Peyer's patch (tissue), 4 donors: ENCODE measurements at regions not wholly inside any gene's neighbourhood (a gene's known extent, or its start where the extent isn't known, plus 50 kb on each side); places are given as distances from the start of the nearest gene placed in this dataset.

ENCODE experiments used
- DNase-seq, 3 donors: peaks; one replicate each; pipeline ENCODE4 v3.0.0-alpha.2; 2017 to 2019
- H3K27ac ChIP-seq, 4 donors: fragments of 200-600 bp; sonication (generic); one replicate each; pipeline ENCODE4 v1.5.1; 2016 to 2019
- H3K27me3 ChIP-seq, 2 donors: fragments of 200-600 bp; sonication (generic); one replicate each; pipeline ENCODE4 v1.5.1; 2019
- H3K36me3 ChIP-seq, 3 donors: fragments of 200-600 bp; sonication (generic); one replicate each; pipeline ENCODE4 v1.5.1; 2016 to 2019
- H3K4me1 ChIP-seq, 4 donors: fragments of 200-600 bp; sonication (generic); one replicate each; pipeline ENCODE4 v1.5.1; 2016 to 2019
- H3K4me3 ChIP-seq, 4 donors: fragments of 200-600 bp; sonication (generic); 1 replicate in 3 of 4; 2 replicates in 1 of 4; pipeline ENCODE4 v1.5.1; 2016 to 2019; ENCODE audit warnings: mild to moderate bottlenecking in 1 of 4
- H3K9me3 ChIP-seq, 4 donors: fragments of 200-600 bp; sonication (generic); one replicate each; pipeline ENCODE4 v1.5.1; 2016 to 2019; ENCODE audit warnings: mild to moderate bottlenecking in 1 of 4
- CTCF ChIP-seq, 6 experiments: fragments of 450-650 bp in 4 of 6; fragments of 200-600 bp in 2 of 6; sonication (generic) in 1 of 6; IDR thresholded peaks; one replicate each; pipeline ENCODE4 v1.5.1; 2017 to 2019; ENCODE audit warnings: antibody characterized with exemption in 6 of 6, mild to moderate bottlenecking in 3 of 6, moderate library complexity in 1 of 6
- POLR2A ChIP-seq, 2 donors: fragments of 450-650 bp; IDR thresholded peaks; one replicate each; pipeline ENCODE4 v1.5.1; 2017; ENCODE audit warnings: antibody characterized with exemption in 2 of 2, mild to moderate bottlenecking in 2 of 2, moderate library complexity in 2 of 2

DNA sequence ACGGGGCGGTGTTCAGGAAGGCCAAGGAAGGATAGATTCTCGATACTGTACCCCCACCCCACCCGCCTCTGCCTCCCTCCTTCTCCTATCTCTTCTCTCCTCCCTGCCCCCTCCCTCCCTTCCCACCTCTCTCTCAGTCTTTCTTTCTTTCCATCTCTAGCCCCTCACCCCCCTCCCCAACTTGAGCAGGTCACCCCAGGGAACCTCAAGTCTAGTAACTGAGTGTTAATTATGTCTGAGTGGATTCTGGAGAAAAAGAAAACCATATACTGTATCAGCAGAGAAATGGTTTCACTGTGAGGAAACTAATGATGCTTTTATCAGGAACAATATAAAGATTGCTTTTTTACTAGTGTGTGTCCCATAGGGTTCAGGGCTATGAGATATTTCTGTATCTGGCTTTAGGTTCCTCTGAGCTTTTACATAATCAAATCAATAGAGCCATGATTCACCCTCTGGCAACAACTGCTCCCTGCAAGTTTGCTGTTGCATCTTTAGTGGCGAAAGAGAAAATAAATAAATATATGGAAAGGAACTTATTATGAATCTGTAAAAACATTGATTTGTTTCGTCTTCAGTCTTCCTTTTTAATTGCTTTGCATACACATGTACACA lies 639.7 kb downstream of the CCDC171 start:
- TF ChIP-seq CTCF (IDR thresholded peaks at IDR 0.05) (no peak), POLR2A (IDR thresholded peaks at IDR 0.05) (no peak)
- Histone ChIP-seq H3K9me3 (no peaks in the 10 kb centered on the region), H3K27me3 (no peaks in the 10 kb centered on the region), H3K4me3 (no peak overlapping the region), H3K27ac (no peak overlapping the region), H3K36me3 (no peaks in the 10 kb centered on the region), H3K4me1 (peaks cover 0 to 10% (median 0%) of the 10 kb centered on the region in 4 donors)
- DNase-seq, result no peak

GRCh38 chr9:16193066-16193465 lies 640.2 kb downstream of the CCDC171 start:
- Histone ChIP-seq H3K36me3 (no peaks in the 10 kb centered on the region), H3K27ac (no peak overlapping the region), H3K27me3 (no peaks in the 10 kb centered on the region), H3K9me3 (no peaks in the 10 kb centered on the region), H3K4me3 (no peak overlapping the region), H3K4me1 (peaks cover 0 to 10% (median 0%) of the 10 kb centered on the region in 4 donors)
- DNase-seq, result no peak
- TF ChIP-seq CTCF (IDR thresholded peaks at IDR 0.05), result no peak
- no peak for TF ChIP-seq POLR2A (IDR thresholded peaks at IDR 0.05)

DNA sequence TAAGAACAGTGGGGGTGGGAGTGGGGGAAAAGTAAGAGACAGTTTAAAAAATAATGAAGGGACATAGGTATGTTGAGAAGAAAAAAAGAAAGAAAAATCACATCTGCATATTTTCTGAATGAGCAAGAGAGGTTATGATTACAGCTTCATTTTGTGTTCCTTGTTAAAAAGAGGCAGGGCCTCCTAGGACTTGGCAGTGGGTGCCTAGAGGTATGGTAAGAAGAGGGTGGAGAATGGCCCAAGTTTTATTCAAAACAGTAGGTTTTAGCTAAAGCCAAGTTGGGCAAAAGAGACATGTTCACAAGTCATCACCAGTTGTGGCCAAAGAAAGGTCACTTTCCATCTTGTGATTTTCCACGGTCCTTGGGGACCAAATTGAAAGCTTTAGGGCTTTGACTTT lies 643.4 kb downstream of the CCDC171 start:
- Histone ChIP-seq H3K4me3 (no peak overlapping the region), H3K36me3 (no peaks in the 10 kb centered on the region), H3K27ac (no peak overlapping the region), H3K4me1 (peaks cover 0 to 10% (median 0%) of the 10 kb centered on the region in 4 donors), H3K9me3 (no peaks in the 10 kb centered on the region), H3K27me3 (no peaks in the 10 kb centered on the region)
- TF ChIP-seq POLR2A (IDR thresholded peaks at IDR 0.05) (no peak), CTCF (IDR thresholded peaks at IDR 0.05) (no peak)
- no peak for DNase-seq

DNA sequence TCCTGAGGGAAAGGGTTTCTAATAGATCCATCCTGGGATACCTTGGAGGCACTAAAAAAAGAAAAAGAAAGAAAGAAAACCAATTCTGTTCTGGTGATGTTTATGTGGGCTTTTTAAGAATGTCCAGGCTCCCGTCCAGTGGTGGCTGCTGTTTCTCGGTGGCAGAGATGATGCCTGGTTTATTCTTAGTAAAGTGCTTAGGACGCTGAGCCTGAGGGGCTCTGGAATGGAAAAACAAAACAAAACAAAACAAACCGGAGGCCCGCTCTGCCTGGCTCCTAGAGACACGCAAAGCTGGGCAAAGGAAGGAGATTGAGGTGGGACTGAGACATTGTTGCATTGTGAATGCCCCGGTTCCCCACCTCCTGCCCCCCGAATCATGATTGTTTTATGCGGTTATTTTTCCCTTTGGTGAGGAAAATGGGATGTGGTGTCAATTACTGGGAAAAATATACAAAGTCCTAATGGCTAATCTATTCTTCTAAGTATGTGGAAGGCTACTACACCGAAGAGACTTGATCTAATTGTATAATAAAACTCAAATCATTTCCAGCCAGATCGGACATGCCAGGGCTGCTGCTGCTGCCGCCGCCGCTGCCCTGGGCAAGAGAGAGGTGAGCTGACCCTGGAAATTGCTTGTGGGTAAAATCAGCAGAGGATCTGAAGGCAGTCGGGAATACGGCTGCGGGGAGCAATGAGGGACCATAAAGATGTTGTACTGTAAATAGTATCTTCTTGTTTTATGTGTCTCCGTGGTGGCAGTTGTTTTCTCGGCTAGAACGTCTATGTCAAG lies 644.9 kb downstream of the CCDC171 start:
- DNase-seq, result no peak
- TF ChIP-seq CTCF (IDR thresholded peaks at IDR 0.05) (no peak), POLR2A (IDR thresholded peaks at IDR 0.05) (no peak)
- H3K36me3 ChIP-seq, result no peaks in the 10 kb centered on the region
- peak overlapping the region in 1 of 4 donors; percentile 37 for H3K27ac ChIP-seq
- no peaks in the 10 kb centered on the region for H3K9me3 ChIP-seq
- no peaks in the 10 kb centered on the region for H3K4me1 ChIP-seq
- H3K27me3 ChIP-seq, result no peaks in the 10 kb centered on the region
- H3K4me3 ChIP-seq, result no peak overlapping the region

DNA sequence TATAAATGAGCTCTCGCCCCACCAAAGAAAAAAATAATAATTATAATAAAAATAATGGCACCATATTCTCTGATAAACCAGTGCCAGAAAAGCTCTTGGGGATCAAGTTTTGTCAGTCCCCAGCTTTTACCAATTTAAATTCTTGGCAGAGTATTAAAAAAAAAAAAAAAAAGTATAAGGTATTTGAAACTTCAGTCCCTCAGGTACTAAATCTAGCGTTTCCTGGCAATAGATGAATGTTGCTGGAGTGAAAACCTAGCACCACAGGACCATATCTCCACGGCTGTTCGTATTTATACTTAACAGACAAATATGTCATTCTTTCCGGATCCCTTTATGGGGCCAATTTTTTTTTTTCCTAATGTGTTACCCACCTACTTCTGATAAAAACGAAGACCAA lies 646.2 kb downstream of the CCDC171 start:
- no peak overlapping the region for H3K27ac ChIP-seq
- H3K4me3 ChIP-seq, result no peak overlapping the region
- DNase-seq, result no peak
- no peaks in the 10 kb centered on the region for H3K9me3 ChIP-seq
- no peaks in the 10 kb centered on the region for H3K27me3 ChIP-seq
- TF ChIP-seq POLR2A (IDR thresholded peaks at IDR 0.05) (no peak), CTCF (IDR thresholded peaks at IDR 0.05) (no peak)
- H3K36me3 ChIP-seq, result no peaks in the 10 kb centered on the region
- H3K4me1 ChIP-seq, result no peaks in the 10 kb centered on the region
